HG03521 (cell line): ENCODE measurements at regions not wholly inside any gene's neighbourhood (a gene's known extent, or its start where the extent isn't known, plus 50 kb on each side); places are given as distances from the start of the nearest gene placed in this dataset.
"Not testable (repeated sequence)": the region's sequence is repeated elsewhere in the genome, so short reads cannot be mapped to it uniquely, and the experiment has no call there.

Experiments used
- ATAC-seq: cut with Tn5 transposase; IDR thresholded peaks from one replicate; pipeline ENCODE4 v1.9.1; 2021; ENCODE audit warnings: mild to moderate bottlenecking, moderate library complexity; ENCODE audit not compliant: unreplicated experiment

DNA sequence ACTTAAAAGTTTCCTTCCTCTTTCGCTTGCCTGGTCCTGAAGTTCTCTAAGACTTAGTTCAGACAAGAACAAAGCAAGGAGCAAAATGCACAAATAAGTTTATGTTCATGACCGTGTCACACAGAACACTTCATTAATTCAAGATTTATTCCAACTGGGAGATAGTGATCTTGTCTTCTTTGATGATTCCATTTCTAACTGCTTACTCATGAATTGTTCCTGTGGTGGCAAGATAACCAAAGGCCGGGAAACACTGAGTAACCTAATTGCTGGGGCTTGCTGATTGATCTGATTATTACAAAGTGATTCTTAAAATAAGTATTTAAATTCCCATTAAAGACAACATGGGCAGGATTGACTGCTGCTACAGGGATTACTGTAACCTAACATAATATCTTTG, 1462.9 kb upstream of the RAG2 start:
- ATAC-seq, result no peak

GRCh38 chr11:38060136-38060535, 1462.1 kb upstream of the RAG2 start:
- ATAC-seq, result no peak

GRCh38 chr11:38046571-38047135, 1448.6 kb upstream of the RAG2 start:
- no peak for ATAC-seq

GRCh38 chr11:38043060-38043459, 1445.0 kb upstream of the RAG2 start:
- ATAC-seq, result no peak

- ATAC-seq, result no peak
Measured at GRCh38 chr11:38038777-38039176, 1440.7 kb upstream of the RAG2 start.

GRCh38 chr11:38019072-38019775, 1421.2 kb upstream of the RAG2 start:
- ATAC-seq, result no peak

- ATAC-seq, result no peak
Measured at GRCh38 chr11:38014405-38014804, 1416.4 kb upstream of the RAG2 start.

DNA sequence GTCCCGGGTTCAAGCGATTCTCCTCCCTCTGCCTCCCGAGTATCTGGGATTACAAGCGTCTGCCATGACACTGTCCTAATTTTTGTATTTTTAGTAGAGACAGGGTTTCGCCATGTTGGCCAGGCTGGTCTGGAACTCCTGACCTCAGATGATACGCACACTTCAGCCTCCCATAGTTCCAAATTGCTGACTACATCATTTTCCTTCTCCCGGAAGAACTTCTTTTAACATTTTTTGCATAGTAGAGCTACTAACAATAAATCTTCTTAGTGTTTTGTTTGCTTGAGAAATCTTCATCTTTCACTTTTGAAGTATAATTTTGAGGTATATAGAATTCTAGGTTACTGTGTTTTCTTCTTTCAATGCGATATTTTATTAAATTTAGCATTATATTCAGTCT, 1415.1 kb upstream of the RAG2 start:
- ATAC-seq, result no peak

DNA sequence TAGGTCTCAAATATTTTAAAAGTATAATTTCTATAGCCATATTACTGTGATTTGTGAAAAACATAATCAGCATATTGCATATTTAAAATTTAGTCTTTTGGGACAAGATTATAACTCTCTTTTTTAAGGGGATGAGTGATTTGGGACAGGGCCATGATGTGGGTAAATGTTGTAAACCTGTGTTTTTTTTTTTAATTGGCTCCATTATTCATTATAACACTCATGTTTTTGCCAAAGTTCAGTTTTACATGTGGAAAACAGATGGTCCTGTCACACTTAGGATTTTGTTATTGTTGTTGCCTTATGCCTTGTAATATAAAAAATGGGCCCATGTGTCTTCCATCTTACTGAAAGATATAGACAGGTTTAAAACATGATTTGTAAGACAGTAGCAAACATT, 1413.5 kb upstream of the RAG2 start:
- ATAC-seq, result no peak

GRCh38 chr11:38009932-38010331, 1411.9 kb upstream of the RAG2 start:
- ATAC-seq, result no peak

DNA sequence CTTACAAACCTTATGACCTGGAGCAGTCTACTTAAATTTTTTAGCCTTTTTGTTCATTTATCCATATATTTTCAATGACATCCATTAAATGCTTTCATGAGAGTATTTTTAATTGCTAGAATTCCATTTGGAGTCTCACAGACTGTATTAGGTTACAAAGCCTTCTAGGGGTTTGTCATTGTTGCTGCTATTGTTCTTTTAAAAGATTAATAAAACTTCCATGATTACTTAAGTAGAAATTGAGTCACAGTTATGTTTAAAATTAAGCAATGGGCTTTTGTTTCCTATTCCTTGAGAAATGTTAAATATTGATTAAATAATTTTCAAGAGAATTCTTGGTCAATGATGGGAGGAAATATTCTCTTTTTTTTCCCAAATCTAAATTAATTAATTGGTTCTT, 1408.4 kb upstream of the RAG2 start:
- ATAC-seq, result no peak

GRCh38 chr11:38005597-38005996, 1407.6 kb upstream of the RAG2 start:
- no peak for ATAC-seq

DNA sequence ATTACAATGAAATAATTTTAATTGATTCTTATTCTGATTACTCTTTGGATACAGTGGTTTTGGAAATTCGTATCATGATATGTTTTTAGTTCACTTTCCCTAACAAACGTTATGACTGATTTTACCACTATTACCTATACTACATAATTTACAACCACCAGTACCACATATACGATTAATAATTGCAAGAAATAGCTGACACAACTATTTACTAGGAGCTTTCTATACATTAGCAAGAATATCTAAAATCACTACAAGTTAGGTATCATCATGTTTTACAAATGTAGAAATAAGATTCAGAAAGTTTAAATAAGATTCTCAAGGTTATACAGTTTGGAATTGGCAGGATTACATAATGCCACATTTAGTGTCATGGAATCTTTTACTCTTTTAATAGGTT, 1401.1 kb upstream of the RAG2 start:
- no peak for ATAC-seq

- no peak for ATAC-seq
Measured at GRCh38 chr11:37995886-37996285, 1397.8 kb upstream of the RAG2 start.

GRCh38 chr11:37988031-37988430, 1390.0 kb upstream of the RAG2 start:
- no peak for ATAC-seq

DNA sequence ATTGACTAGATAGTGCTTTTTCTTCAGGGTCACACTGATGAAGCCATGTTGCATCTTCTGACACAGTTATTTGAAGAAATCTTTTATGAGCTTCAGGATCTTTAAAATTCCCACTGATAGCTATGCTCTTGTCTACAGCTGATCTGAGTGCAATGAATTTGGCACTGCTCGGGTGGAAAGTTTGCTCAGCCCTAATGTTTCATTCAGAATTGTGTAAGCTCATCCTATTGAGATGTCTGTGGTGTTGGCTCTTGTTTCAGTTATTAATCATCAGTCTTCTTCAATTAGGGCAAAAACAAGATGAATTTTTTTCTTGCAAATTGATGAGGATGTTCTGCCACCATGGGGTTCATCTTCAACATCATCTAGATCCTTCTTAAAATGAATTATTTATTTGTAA, 1387.0 kb upstream of the RAG2 start:
- ATAC-seq, result no peak

DNA sequence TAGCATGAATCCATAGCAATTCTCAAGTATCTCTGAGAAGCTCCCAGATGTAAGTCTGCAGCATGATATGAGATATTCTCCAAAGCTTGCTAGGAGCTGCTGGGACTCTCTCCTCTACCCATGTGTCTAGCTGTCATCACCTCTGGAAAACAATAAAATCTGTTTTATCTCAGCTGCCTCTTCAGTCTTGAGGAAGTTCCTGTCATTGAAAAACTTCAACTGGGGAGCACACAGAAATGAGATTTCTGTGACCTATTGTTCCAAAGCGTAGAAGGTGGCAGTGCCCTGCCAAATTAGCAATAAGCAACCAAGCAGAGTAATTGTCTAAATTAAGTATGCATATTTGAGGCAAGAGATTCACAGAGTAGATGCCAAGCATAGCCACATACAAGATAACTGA, 1380.6 kb upstream of the RAG2 start:
- ATAC-seq, result no peak

DNA sequence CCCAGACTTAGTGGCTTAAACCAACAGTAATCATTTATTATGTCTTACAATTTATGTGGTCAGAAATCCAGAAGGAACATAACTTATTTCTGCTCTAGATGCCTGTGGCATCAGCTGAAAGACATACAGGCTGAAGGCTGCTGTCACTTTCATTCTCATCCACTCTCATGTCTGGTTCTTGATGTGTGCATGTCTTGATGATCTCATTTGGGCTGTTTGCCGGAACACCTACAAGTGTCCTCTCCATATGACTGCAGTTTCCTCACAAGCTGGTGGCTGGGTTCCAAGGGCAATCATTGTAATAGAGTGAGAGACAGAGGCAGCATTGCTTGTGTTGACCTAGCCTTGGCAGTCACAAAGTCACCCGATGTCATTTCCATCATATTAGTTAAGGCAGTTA, 1375.9 kb upstream of the RAG2 start:
- no peak for ATAC-seq

DNA sequence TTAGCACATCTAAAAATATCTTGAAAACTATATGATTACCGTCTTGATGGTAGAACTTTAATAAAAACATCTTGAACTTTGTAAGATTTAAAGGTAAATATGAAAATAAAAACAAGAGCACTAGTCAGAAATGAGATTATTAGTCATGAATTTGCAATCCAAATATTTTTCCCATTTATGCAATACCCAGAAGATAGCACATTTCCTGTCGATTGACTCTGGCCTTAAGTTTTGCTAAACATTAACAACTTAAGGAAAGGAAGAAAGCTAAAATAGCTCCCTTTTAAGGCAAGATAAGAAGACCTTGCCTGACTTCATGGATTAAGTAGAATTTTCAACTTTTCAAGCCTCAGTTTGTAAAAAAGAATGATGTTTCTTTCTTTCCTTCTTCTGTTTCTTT, 1374.7 kb upstream of the RAG2 start:
- ATAC-seq, result no peak

- ATAC-seq, result not testable (repeated sequence)
Measured at GRCh38 chr11:37969336-37969735, 1371.3 kb upstream of the RAG2 start.

GRCh38 chr11:37968148-37968547, 1370.1 kb upstream of the RAG2 start:
- ATAC-seq, result no peak

DNA sequence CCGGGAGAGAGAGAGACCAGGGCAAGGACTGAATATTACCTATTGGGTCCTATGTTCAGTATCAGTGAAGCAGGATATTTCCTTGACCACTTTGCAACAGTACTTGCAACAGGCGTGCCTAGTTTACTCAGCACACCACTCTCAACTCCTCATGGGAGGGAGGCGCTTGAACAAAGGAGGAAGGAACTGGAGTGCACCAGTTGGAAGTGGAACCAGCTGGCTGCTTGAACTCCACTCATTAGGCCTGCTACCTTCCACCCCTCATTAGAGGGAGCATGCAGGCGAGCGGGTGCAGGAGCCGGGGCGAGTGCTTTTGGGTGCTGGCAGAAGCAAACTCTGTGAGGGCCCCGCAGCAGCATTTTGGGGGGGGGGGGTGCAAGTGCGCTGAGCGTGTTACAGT, 1369.6 kb upstream of the RAG2 start:
- ATAC-seq, result no peak

DNA sequence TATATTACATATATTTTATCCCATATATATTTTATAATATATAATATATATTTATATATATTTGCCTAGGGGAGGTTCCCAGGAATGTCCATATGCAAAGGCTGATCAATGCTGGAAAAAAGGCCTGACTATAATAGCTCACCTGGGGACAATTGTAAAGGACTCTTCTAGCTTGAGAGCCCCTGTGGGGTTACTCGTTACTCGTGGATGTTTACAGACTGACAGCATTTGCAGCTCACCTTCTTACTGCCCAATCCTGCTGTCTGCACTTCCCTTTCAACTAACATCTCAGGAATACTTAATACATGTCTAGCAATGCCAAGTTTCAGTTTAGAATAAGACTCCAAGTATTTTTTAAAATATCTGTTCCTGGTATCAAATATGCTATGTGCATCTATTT, 1365.4 kb upstream of the RAG2 start:
- no peak for ATAC-seq
